22Rv1 (cell line): ENCODE measurements at regions not wholly inside any gene's neighbourhood (a gene's known extent, or its start where the extent isn't known, plus 50 kb on each side); places are given as distances from the start of the nearest gene placed in this dataset.

Source experiments
- CTCF ChIP-seq: fragments of 450-650 bp; IDR thresholded peaks from 2 replicates; pipeline ENCODE4 v1.5.1; 2017; ENCODE audit warnings: mild to moderate bottlenecking
- ZFX ChIP-seq: fragments of 450-650 bp; IDR thresholded peaks from 2 replicates; pipeline ENCODE4 v1.6.1; 2017; ENCODE audit warnings: antibody characterized with exemption, borderline replicate concordance

DNA sequence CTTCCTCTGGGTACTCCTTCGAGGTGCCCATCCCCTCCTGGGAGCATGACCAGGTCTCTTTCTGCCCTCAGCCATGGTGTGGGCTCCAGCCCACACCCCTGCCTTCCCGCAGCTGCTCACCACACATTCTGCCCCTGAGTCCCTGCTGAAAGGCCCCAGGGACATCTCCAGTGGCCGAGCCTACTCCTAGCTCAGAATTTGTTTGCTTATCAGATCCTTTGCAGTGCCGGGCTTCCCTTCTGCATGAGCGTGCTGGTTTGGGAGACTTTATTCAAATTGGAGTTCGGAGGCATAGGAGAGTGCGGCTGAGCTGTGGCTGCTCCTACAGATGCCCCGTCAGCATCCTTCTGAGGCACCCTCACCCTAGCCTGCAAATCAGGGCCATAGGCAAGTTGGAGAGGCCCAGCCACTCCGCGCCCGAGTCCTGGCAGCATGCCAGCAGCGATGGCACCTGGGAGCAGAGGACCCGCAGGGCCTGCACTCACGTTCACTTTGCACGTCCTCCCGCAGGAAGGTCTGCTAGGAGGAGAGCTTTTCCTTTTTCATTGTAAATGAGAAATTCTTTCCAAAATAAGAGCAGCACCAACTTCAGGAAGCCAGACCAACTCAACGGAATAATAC, 327.3 kb downstream of the QKI start:
- no peak for TF ChIP-seq CTCF
- no peak for TF ChIP-seq ZFX
